ENCODE measurements at regions not wholly inside any gene's neighbourhood (a gene's known extent, or its start where the extent isn't known, plus 50 kb on each side); places are given as distances from the start of the nearest gene placed in this dataset.

- CTCF ChIA-PET: no interaction called here
- TF ChIP-seq FOXJ3 (CRISPR knock-in tag; IDR thresholded peaks at IDR 0.05; ENCODE audit: borderline replicate concordance) (no peak), FOXP1 (CRISPR knock-in tag; IDR thresholded peaks at IDR 0.05; ENCODE audit: borderline replicate concordance) (no peak), ELF4 (CRISPR knock-in tag; IDR thresholded peaks at IDR 0.05; ENCODE audit: low read depth) (no peak), ZNF138 (CRISPR knock-in tag; conservative IDR thresholded peaks at IDR 0.05) (no peak), ZNF423 (CRISPR knock-in tag; IDR thresholded peaks at IDR 0.05) (no peak), TP53 (CRISPR knock-in tag; IDR thresholded peaks at IDR 0.05) (no peak), NFE2L1 (CRISPR knock-in tag; IDR thresholded peaks at IDR 0.05) (no peak), SMAD3 (CRISPR knock-in tag; IDR thresholded peaks at IDR 0.05; ENCODE audit: borderline replicate concordance) (no peak), MAX (CRISPR knock-in tag; IDR thresholded peaks at IDR 0.05) (no peak), HMGA2 (CRISPR knock-in tag; IDR thresholded peaks at IDR 0.05) (no peak), RELA (CRISPR knock-in tag; IDR thresholded peaks at IDR 0.05; ENCODE audit: borderline replicate concordance) (no peak), OVOL2 (CRISPR knock-in tag; IDR thresholded peaks at IDR 0.05; ENCODE audit: borderline replicate concordance) (no peak), SOX15 (CRISPR knock-in tag; IDR thresholded peaks at IDR 0.05) (no peak), ZNF396 (CRISPR knock-in tag; IDR thresholded peaks at IDR 0.05; ENCODE audit: borderline replicate concordance) (no peak)
- TF ChIP-seq, protein P1, sequence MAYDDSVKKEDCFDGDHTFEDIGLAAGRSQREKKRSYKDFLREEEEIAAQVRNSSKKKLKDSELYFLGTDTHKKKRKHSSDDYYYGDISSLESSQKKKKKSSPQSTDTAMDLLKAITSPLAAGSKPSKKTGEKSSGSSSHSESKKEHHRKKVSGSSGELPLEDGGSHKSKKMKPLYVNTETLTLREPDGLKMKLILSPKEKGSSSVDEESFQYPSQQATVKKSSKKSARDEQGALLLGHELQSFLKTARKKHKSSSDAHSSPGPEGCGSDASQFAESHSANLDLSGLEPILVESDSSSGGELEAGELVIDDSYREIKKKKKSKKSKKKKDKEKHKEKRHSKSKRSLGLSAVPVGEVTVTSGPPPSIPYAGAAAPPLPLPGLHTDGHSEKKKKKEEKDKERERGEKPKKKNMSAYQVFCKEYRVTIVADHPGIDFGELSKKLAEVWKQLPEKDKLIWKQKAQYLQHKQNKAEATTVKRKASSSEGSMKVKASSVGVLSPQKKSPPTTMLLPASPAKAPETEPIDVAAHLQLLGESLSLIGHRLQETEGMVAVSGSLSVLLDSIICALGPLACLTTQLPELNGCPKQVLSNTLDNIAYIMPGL (CRISPR knock-in tag; IDR thresholded peaks at IDR 0.05): no peak
- TF ChIP-seq, protein P2, sequence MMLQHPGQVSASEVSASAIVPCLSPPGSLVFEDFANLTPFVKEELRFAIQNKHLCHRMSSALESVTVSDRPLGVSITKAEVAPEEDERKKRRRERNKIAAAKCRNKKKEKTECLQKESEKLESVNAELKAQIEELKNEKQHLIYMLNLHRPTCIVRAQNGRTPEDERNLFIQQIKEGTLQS (CRISPR knock-in tag; conservative IDR thresholded peaks at IDR 0.05): no peak
- Mint-ChIP-seq H3K9me3 (no peaks in the 10 kb centered on the region; the same call in 1 of the 2 replicates), H3K27me3 (ENCODE audit: low read depth) (no peaks in the 10 kb centered on the region), H3K4me3 (no peak overlapping the region), H3K4me1 (peaks cover 24% of the 10 kb centered on the region), H3K27ac (no peak overlapping the region), H3K36me3 (no peaks in the 10 kb centered on the region)
- ATAC-seq: no peak
- DNase-seq (ENCODE audit: low spot score): no peak
- POLR2A ChIA-PET: no interaction called here
These were observed 129.8 kb downstream of the UGT8 start for GRCh38 chr4:114728426-114728825.

- ATAC-seq (peak; percentile 74), DNase-seq (ENCODE audit: low spot score) (peak; percentile 19)
- H3K4me1 Mint-ChIP-seq: peaks cover 24% of the 10 kb centered on the region
- no peaks in the 10 kb centered on the region for H3K27me3 Mint-ChIP-seq (ENCODE audit: low read depth)
- ChIA-PET CTCF (interaction anchor here (1.2 kb wide), 1 partner anchor 79 kb away, joined by 4 read pairs; no protein-coding TSS in a partner anchor), POLR2A (interaction anchor here (0.6 kb wide), 1 partner anchor 33 kb away, joined by 3 read pairs; no protein-coding TSS in a partner anchor)
- no peak overlapping the region for H3K4me3 Mint-ChIP-seq
- no peaks in the 10 kb centered on the region for H3K36me3 Mint-ChIP-seq
- no peak overlapping the region; the same call in 1 of the 2 replicates for H3K27ac Mint-ChIP-seq
- TF ChIP-seq FOXP1 (CRISPR knock-in tag; IDR thresholded peaks at IDR 0.05; ENCODE audit: borderline replicate concordance) (no peak), ZNF423 (CRISPR knock-in tag; IDR thresholded peaks at IDR 0.05) (peak; percentile 60)
- H3K9me3 Mint-ChIP-seq: no peaks in the 10 kb centered on the region
These were observed 130.6 kb downstream of the UGT8 start for GRCh38 chr4:114729068-114729738.

- CTCF ChIA-PET: interaction anchor here (0.8 kb wide), 1 partner anchor 74 kb away, joined by 3 read pairs; no protein-coding TSS in a partner anchor
- H3K4me3 Mint-ChIP-seq: no peak overlapping the region
- DNase-seq (ENCODE audit: low spot score): no peak
- H3K4me1 Mint-ChIP-seq: peaks cover 14% of the 10 kb centered on the region
- TF ChIP-seq TEAD1 (CRISPR knock-in tag; IDR thresholded peaks at IDR 0.05) (peak; percentile 18; the same call in 1 of the 2 replicates), RELA (CRISPR knock-in tag; IDR thresholded peaks at IDR 0.05; ENCODE audit: borderline replicate concordance) (no peak), TCF7 (CRISPR knock-in tag; IDR thresholded peaks at IDR 0.05; ENCODE audit: low read depth) (no peak), OVOL2 (CRISPR knock-in tag; IDR thresholded peaks at IDR 0.05; ENCODE audit: borderline replicate concordance) (no peak)
- no peaks in the 10 kb centered on the region for H3K9me3 Mint-ChIP-seq
- H3K36me3 Mint-ChIP-seq: no peaks in the 10 kb centered on the region
- H3K27ac Mint-ChIP-seq: peak overlapping the region; percentile 89
- ATAC-seq: peak; percentile 99
- POLR2A ChIA-PET: interaction anchor here (0.6 kb wide), 1 partner anchor 44 kb away, joined by 3 read pairs; no protein-coding TSS in a partner anchor
- H3K27me3 Mint-ChIP-seq (ENCODE audit: low read depth): no peaks in the 10 kb centered on the region
These were observed 136.0 kb downstream of the UGT8 start for GRCh38 chr4:114734594-114734993.
